H9 (cell line): ENCODE measurements at regions not wholly inside any gene's neighbourhood (a gene's known extent, or its start where the extent isn't known, plus 50 kb on each side); places are given as distances from the start of the nearest gene placed in this dataset.

Source experiments
- DNase-seq: peaks from one replicate; pipeline ENCODE4 v3.0.0-alpha.2; 2017
- H2AFZ ChIP-seq: one replicate; pipeline ENCODE4 v1.6.1; 2013; ENCODE audit warnings: mild to moderate bottlenecking, low read length, control low read depth, moderate library complexity
- H2AK5ac ChIP-seq: 2 replicates; pipeline ENCODE4 v1.6.1; 2013; ENCODE audit warnings: low read length, control low read depth, mixed read lengths; ENCODE audit not compliant: insufficient read length
- H2BK120ac ChIP-seq: one replicate; pipeline ENCODE4 v1.6.1; 2013; ENCODE audit warnings: low read depth, mild to moderate bottlenecking, low read length, control low read depth, inconsistent platforms; ENCODE audit not compliant: poor library complexity, severe bottlenecking
- H2BK12ac ChIP-seq: 2 replicates; pipeline ENCODE4 v1.6.1; 2013; ENCODE audit warnings: low read length, control low read depth, mixed read lengths, low read depth; ENCODE audit not compliant: insufficient read length
- H2BK15ac ChIP-seq: 2 replicates; pipeline ENCODE4 v1.6.1; 2013; ENCODE audit warnings: low read depth, low read length, control low read depth
- H2BK20ac ChIP-seq: one replicate; pipeline ENCODE4 v1.6.1; 2013; ENCODE audit warnings: low read depth, mild to moderate bottlenecking, low read length, control low read depth, inconsistent platforms; ENCODE audit not compliant: poor library complexity, severe bottlenecking
- H2BK5ac ChIP-seq: 2 replicates; pipeline ENCODE4 v1.6.1; 2013; ENCODE audit warnings: low read length, control low read depth, mixed read lengths; ENCODE audit not compliant: insufficient read length
- H3K14ac ChIP-seq: 2 replicates; pipeline ENCODE4 v1.6.1; 2013; ENCODE audit warnings: low read length, control low read depth; ENCODE audit not compliant: insufficient read depth
- H3K18ac ChIP-seq: 2 replicates; pipeline ENCODE4 v1.6.1; 2013; ENCODE audit warnings: low read depth, mild to moderate bottlenecking, mixed read lengths, low read length, control low read depth; ENCODE audit not compliant: insufficient read length
- H3K23ac ChIP-seq: 2 replicates; pipeline ENCODE4 v1.6.1; 2013; ENCODE audit warnings: low read length, control low read depth, mixed read lengths, low read depth; ENCODE audit not compliant: insufficient read length
- H3K23me2 ChIP-seq: 2 replicates; pipeline ENCODE4 v1.6.1; 2013; ENCODE audit warnings: low read depth, mild to moderate bottlenecking, mixed read lengths, low read length, control low read depth; ENCODE audit not compliant: insufficient read length, poor library complexity, severe bottlenecking
- H3K27ac ChIP-seq: 2 replicates; pipeline ENCODE4 v1.5.1; 2013; ENCODE audit warnings: low read length, control low read depth, mixed read lengths, low read depth; ENCODE audit not compliant: insufficient read length
- H3K27me3 ChIP-seq: 2 replicates; pipeline ENCODE4 v1.6.1; 2013; ENCODE audit warnings: low read length, control low read depth, inconsistent platforms; ENCODE audit not compliant: insufficient read depth
- H3K4ac ChIP-seq: 2 replicates; pipeline ENCODE4 v1.6.1; 2013; ENCODE audit warnings: low read depth, mild to moderate bottlenecking, control low read depth, inconsistent platforms, low read length, moderate library complexity
- H3K4me1 ChIP-seq: 2 replicates; pipeline ENCODE4 v1.6.1; 2013; ENCODE audit warnings: low read length, control low read depth, inconsistent platforms; ENCODE audit not compliant: insufficient read depth
- H3K4me2 ChIP-seq: 2 replicates; pipeline ENCODE4 v1.6.1; 2013; ENCODE audit warnings: low read length, control low read depth, mixed read lengths; ENCODE audit not compliant: insufficient read length, insufficient read depth
- H3K56ac ChIP-seq: 2 replicates; pipeline ENCODE4 v1.6.1; 2013; ENCODE audit warnings: low read depth, mild to moderate bottlenecking, mixed read lengths, low read length, control low read depth; ENCODE audit not compliant: insufficient read length
- H3K79me1 ChIP-seq: 2 replicates; pipeline ENCODE4 v1.6.1; 2013; ENCODE audit warnings: low read depth, mild to moderate bottlenecking, moderate library complexity, low read length, control low read depth, inconsistent platforms; ENCODE audit not compliant: insufficient read depth, poor library complexity, severe bottlenecking
- H3K79me2 ChIP-seq: 2 replicates; pipeline ENCODE4 v1.6.1; 2013; ENCODE audit warnings: low read length, control low read depth, inconsistent platforms; ENCODE audit not compliant: insufficient read depth
- H3K9ac ChIP-seq: 2 replicates; pipeline ENCODE4 v1.6.1; 2013; ENCODE audit warnings: low read length, control low read depth, mixed read lengths; ENCODE audit not compliant: insufficient read length; ENCODE audit errors: extremely low read depth
- H3K9me3 ChIP-seq: one replicate; pipeline ENCODE4 v1.6.1; 2013; ENCODE audit warnings: low read depth, low read length, inconsistent platforms; ENCODE audit not compliant: control insufficient read depth
- H3T11ph ChIP-seq: one replicate; pipeline ENCODE4 v1.6.1; 2013; ENCODE audit warnings: mild to moderate bottlenecking, low read length, control low read depth, inconsistent platforms
- H4K20me1 ChIP-seq: one replicate; pipeline ENCODE4 v1.6.1; 2013; ENCODE audit not compliant: control insufficient read depth, insufficient read length, insufficient read depth
- H4K5ac ChIP-seq: 2 replicates; pipeline ENCODE4 v1.6.1; 2013; ENCODE audit warnings: low read depth, mild to moderate bottlenecking, mixed read lengths, low read length, control low read depth; ENCODE audit not compliant: insufficient read length
- H4K8ac ChIP-seq: replicated peaks from 2 replicates; pipeline ENCODE4 v1.6.1; 2013; ENCODE audit warnings: low read length, control low read depth, mixed read lengths, low read depth; ENCODE audit not compliant: insufficient read length
- H4K91ac ChIP-seq: 2 replicates; pipeline ENCODE4 v1.6.1; 2013; ENCODE audit warnings: low read depth, mild to moderate bottlenecking, moderate library complexity, mixed read lengths, low read length, control low read depth; ENCODE audit not compliant: insufficient read length
- H3K27ac Mint-ChIP-seq, 3 experiments: 2 replicates in 2 of 3; 3 replicates in 1 of 3; pipeline ENCODE4 v1.8.0; 2020 to 2021; ENCODE audit warnings: mixed read lengths in 3 of 3, mild to moderate bottlenecking in 1 of 3, moderate library complexity in 1 of 3
- H3K27me3 Mint-ChIP-seq: 2 replicates; pipeline ENCODE4 v1.8.0; 2021; ENCODE audit warnings: low read depth, mild to moderate bottlenecking, moderate library complexity, mixed read lengths
- H3K36me3 Mint-ChIP-seq, 3 experiments: 2 replicates in 2 of 3; 3 replicates in 1 of 3; pipeline ENCODE4 v1.8.0; 2020 to 2021; ENCODE audit warnings: low read depth in 3 of 3, mixed read lengths in 3 of 3; ENCODE audit not compliant: insufficient read depth in 1 of 3
- H3K4me1 Mint-ChIP-seq, 2 experiments: 2 replicates each; pipeline ENCODE4 v1.8.0; 2020; ENCODE audit warnings: mixed read lengths in 2 of 2
- H3K4me3 Mint-ChIP-seq, 2 experiments: 2 replicates in 1 of 2; 3 replicates in 1 of 2; pipeline ENCODE4 v1.8.0; 2020 to 2021; ENCODE audit warnings: mild to moderate bottlenecking in 2 of 2, mixed read lengths in 2 of 2, moderate library complexity in 1 of 2
- H3K9me3 Mint-ChIP-seq, 2 experiments: 2 replicates in 1 of 2; 3 replicates in 1 of 2; pipeline ENCODE4 v1.8.0; 2020; ENCODE audit warnings: mild to moderate bottlenecking in 2 of 2, mixed read lengths in 2 of 2, moderate library complexity in 1 of 2
- WGBS: extraction: QIAGEN DNeasy Blood & Tissue Kit; methylation state at CpG from one replicate; pipeline ENCODE4 v1.1.7; 2013; ENCODE audit warnings: missing lambda C conversion rate, low lambda C conversion rate, mixed read lengths; ENCODE audit not compliant: insufficient read length; ENCODE audit errors: extremely low coverage; 5-methylcytosine and 5-hydroxymethylcytosine counted together
- TF ChIP-seq, protein P1 (sequence below): fragments of 200-600 bp; sonication (generic); conservative IDR thresholded peaks from 3 replicates; pipeline ENCODE4 v1.8.0; 2021; ENCODE audit warnings: antibody characterized with exemption, mild to moderate bottlenecking

DNA sequence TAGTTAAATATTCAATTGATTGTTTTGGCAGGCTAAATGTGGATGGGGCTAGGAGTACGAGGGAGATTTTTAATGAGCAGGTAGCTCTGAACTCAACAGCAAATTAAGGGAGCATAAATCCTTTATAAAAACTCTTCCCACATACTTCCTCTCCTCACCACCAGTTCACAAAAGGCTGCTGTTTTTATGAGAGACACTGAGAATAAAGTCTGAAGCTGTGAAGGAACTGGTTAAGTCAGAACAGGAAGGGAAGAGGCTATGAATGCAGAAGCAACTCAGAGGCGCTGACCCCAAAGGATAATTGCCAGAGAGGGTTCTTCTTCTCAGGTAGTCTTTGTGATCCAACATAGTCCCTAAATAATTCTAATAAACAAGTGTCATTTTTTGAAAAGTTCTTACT, 406.1 kb downstream of the GPM6A start:
- Histone ChIP-seq H3K56ac (no peak overlapping the region), H2BK120ac (no peak overlapping the region), H3K4me2 (no peak overlapping the region), H3K9me3 (no peaks in the 10 kb centered on the region), H2BK20ac (no peak overlapping the region), H3K23me2 (no peaks in the 10 kb centered on the region), H2BK12ac (no peak overlapping the region), H2AK5ac (no peak overlapping the region), H3K27me3 (no peaks in the 10 kb centered on the region), H4K91ac (no peak overlapping the region), H4K8ac (no peak overlapping the region), H2BK5ac (no peak overlapping the region), H3K4ac (no peak overlapping the region), H4K5ac (no peak overlapping the region), H2AFZ (peak overlapping the region; percentile 14), H4K20me1 (no peaks in the 10 kb centered on the region), H3K9ac (no peak overlapping the region), H3K23ac (no peak overlapping the region), H3K4me1 (peaks cover 2% of the 10 kb centered on the region; the same call in 1 of the 2 replicates), H3K79me1 (no peaks in the 10 kb centered on the region), H3T11ph (no peak overlapping the region), H3K27ac (no peak overlapping the region), H3K18ac (no peak overlapping the region), H2BK15ac (no peak overlapping the region; the same call in 1 of the 2 replicates), H3K79me2 (no peaks in the 10 kb centered on the region), H3K14ac (no peak overlapping the region)
- H3K36me3 Mint-ChIP-seq = no peaks in the 10 kb centered on the region
- no peaks in the 10 kb centered on the region; a peak in 1 of 5 replicates for H3K9me3 Mint-ChIP-seq
- DNase-seq = no peak
- TF ChIP-seq, protein P1, sequence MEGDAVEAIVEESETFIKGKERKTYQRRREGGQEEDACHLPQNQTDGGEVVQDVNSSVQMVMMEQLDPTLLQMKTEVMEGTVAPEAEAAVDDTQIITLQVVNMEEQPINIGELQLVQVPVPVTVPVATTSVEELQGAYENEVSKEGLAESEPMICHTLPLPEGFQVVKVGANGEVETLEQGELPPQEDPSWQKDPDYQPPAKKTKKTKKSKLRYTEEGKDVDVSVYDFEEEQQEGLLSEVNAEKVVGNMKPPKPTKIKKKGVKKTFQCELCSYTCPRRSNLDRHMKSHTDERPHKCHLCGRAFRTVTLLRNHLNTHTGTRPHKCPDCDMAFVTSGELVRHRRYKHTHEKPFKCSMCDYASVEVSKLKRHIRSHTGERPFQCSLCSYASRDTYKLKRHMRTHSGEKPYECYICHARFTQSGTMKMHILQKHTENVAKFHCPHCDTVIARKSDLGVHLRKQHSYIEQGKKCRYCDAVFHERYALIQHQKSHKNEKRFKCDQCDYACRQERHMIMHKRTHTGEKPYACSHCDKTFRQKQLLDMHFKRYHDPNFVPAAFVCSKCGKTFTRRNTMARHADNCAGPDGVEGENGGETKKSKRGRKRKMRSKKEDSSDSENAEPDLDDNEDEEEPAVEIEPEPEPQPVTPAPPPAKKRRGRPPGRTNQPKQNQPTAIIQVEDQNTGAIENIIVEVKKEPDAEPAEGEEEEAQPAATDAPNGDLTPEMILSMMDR = no peak
- WGBS = no CpG with 5 or more reads among the region's 2 CpGs
- H3K4me3 Mint-ChIP-seq = no peak overlapping the region
- H3K4me1 Mint-ChIP-seq = no peaks in the 10 kb centered on the region
- no peak overlapping the region for H3K27ac Mint-ChIP-seq
- H3K27me3 Mint-ChIP-seq = no peaks in the 10 kb centered on the region
